Head of caudate nucleus (tissue), 42 donors: ENCODE measurements at regions not wholly inside any gene's neighbourhood (a gene's known extent, or its start where the extent isn't known, plus 50 kb on each side); places are given as distances from the start of the nearest gene placed in this dataset.

Experiments used
- DNase-seq, 42 donors: peaks; one replicate each; pipeline versions ENCODE4 v3.0.0 to v3.0.0-alpha.2; 2020 to 2021; ENCODE audit warnings: mixed read lengths in 7 of 42
- intact Hi-C: fragments of 100-400 bp; cut with DNase I; formaldehyde crosslinking; loops from one replicate; pipeline ENCODE4 v1.15.0; 2022

DNA sequence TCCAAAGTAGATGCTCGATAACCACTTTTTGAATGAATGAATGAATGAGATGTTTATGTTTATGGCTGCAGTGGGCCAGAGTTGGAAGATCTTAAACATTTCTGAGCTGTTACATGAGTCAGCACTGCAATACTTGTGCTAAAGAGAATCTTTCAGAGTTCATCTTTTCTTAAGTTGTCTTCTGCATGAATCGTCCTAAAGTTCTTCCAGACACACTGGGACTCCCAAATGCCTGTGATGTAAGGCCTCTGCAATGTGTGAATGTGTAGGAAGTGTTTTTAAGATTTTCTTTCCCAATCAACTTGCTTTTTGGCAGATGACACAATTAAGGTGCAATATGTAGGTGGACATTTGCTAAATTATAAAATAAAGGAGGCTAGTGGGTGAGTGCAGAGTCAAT, 50.3 kb upstream of the TRIM9 start:
- DNase-seq, result peak in 9 of 42 donors; percentile 8 to 55 (median 22)

DNA sequence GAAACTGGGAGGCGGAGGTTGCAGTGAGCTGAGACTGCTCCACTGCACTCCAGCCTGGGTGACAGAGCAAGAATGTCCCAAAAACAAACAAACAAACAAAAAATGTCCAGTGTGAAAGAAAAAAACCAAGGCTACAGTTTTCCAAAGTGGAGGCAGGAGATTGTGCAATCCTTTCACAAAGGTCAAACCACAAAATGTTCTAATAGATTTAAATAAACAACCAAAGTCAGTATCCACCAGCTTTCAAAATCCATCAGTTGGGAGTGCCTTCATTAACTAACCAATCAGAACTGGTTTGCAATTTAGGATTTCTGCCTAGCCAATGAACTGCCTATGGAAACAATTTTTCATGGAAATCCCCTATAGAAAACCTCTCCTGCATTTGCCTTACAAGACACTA, 52.3 kb upstream of the TRIM9 start:
- DNase-seq, result no peak
- intact Hi-C loops, result loop anchor here (10.0 kb wide), 1 partner anchor 48 kb away; no protein-coding TSS in a partner anchor

More for the DNA sequence above, 50.3 kb upstream of the TRIM9 start:
- intact Hi-C loops, result loop anchor here (10.0 kb wide), 1 partner anchor 50 kb away; no protein-coding TSS in a partner anchor

- intact Hi-C loops, result no loop called here
These were observed 60.4 kb upstream of the TRIM9 start for GRCh38 chr14:51155326-51155725.

DNA sequence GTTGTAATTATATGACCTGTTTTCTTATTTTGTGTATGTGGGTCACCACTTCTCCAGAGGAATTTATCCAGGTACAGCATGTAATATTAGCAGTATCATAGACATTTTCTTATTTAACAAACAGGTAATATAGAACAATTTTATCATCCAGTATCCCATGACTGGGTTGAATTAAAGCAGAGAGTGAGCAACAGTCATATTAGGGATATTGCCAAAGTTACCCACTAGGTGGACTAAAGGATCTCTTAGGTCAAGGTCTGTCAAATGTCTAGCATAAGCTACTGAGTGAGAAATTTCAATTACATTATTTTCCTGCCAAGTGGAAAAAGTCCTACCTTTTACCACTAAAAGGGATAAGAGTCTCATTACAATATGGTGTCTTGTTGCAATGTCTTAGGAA, 62.1 kb upstream of the TRIM9 start:
- intact Hi-C loops, result no loop called here
- DNase-seq, result no peak

More at GRCh38 chr14:51155326-51155725, 60.4 kb upstream of the TRIM9 start:
- no peak for DNase-seq

DNA sequence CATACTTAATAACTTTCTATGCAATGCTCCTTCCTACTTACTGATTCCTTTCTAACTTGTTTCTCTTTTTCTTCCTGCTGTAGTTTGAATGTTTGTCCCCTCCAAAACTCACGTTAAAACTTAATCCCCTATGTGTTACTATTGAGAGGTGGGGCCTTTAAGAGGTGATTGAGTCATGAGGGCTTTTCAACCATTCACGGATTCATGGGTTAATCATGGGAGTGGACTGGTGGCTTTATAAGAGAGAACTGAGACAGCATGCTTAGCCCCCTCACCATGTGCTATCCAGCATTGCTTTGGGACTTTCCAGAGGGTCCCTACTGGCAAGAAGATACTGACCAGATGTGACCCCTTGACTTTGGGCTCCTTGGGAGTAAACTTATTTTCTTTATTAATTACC, 66.0 kb upstream of the TRIM9 start:
- no peak for DNase-seq

DNA sequence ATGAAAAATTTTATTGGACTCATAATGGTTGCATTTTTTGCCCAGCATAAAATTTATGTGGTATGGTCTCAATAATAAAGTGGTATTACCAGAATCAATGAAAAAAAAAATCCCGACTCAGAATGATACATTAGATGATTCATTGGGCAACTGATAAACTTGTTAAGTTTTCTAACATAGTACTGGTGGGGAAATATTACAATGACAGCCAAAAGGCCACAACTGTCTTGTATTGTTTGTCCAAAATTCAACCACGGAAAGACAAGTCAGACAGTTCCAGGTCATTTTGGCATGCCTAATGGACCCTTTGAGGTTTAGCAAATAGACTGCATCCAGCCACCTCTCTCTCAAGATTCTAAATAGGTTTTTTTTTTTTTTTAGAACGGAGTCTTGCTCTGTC, 70.5 kb upstream of the TRIM9 start:
- intact Hi-C loops, result no loop called here
- DNase-seq, result no peak

More for the DNA sequence above, 66.0 kb upstream of the TRIM9 start:
- intact Hi-C loops, result no loop called here

DNA sequence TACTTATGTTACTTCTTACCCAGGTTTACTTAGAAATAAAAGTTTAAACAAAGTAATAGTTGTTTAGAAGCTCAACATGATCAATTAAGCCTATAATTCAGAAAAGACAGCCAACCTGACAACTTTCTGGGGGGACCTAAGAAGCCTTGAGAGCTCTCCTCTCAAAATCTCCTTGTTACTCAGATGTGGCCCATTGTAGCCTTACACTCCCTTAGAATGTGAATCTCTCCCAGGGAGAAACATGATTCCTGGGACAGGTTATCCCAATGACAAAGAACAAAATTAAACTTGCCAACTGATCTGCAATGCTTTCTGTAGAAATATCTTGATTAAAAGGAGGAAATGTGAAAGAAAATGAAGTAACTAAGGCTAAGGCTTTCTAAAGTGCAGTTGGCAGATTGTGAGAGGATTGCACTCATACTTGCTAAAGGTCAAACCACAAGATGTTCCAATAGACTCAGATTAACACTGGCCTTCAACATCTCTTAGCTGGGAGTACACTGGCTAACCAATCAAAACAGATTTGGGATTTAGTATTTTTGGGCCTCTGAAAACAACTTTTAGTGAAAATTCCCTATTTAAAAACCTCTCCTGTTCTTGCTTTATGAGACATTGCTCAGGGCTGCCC, 72.3 kb upstream of the TMX1 start:
- no peak for DNase-seq
- intact Hi-C loops, result no loop called here

DNA sequence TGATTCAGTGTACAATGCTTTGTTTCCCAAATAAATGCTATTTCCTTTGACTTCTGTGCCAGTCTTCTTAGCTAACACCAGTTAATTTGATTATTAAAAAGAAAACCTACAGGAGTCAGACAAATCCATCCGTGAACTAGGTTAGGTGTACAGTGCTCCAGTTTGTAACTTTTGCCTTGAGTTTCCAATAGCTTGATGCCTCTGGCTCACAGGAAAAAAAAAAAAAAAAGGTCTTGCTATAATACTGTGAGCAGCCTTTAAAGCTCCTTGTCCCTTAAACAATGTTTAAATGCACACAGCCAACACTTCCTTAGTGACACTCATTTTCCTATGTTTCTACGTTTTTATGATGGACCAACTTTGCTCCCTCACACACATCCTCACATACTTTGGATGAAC, 71.8 kb upstream of the TMX1 start:
- intact Hi-C loops, result no loop called here
- no peak for DNase-seq

DNA sequence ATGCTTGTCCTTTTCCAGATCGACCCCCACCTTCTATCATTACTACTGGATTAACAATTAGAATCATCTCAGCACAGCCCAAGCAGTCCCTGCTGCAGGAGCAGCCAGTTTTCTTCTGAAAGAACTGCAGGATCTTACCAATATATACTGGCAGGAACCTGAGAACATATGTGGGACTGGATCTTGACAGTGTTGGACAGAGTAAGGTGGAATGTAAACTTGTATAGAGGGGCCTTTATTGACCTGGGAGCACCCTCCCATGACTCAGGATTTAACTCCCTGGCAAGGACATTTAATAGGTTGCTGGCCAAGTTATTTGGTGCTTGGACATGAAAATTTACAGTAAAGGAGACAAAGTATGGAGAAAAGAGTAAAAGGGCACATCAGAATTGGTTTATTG, 66.2 kb upstream of the TMX1 start:
- intact Hi-C loops, result no loop called here
- DNase-seq, result no peak

DNA sequence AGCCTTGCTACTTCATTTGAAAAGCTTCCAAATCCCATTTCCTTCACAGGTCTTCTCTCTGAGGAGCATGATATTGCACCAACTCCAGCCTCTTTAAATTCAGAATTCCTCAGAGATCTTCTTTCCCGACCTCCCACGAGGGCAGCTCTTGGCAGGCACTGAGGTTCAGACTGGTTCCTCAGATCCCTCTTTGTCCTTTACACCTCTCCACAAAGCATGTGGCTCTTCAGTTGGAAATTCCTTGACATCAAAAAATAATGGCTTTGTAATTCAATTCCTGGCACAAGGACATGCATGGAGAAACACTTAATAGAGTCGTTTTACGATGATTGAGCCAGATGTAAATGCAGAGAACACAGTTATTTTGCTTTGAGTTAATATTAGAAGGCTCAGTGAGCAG, 63.2 kb upstream of the TMX1 start:
- DNase-seq, result no peak
- intact Hi-C loops, result no loop called here

DNA sequence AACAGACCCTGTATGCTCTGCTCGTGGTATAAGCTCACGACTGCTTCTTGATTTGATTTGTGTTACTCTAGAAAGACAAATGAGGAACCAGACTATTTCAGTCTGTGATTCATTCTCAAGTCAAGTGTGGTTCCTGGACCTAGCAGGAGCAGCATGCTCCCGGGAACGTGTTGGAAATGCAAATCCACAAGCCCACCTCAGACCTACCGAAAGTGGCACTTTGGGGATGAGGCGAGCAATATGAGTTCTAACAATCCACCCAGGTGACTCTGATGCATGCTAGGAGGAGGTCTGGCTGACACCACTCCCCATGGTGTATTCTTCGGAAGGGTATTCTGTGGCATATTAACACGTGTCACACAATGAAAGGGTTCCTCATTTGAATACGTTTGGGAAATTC, 59.5 kb upstream of the TMX1 start:
- intact Hi-C loops, result no loop called here
- no peak for DNase-seq

DNA sequence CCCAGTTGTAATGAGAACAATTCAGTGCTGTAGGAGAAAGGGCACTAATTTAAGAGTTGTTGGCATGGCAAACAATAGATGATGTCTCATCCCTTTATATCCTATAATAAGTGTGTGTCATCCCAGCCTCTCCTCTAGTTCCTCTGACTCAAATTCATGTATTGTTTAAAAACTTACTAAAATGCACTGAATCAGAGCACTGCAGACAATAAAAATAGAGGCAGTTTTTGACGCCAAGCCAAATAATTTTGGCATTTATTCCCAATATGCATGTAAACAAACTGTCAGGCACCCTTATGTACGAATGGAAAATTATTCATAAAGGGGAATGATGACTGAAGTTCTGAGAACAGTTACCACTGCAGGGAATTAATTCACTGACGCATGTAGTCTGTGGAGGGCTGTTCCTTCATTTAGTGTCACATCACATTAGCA, 57.9 kb upstream of the TMX1 start:
- DNase-seq, result no peak
- intact Hi-C loops, result no loop called here

- no peak for DNase-seq
- intact Hi-C loops, result no loop called here
These were observed 54.9 kb upstream of the TMX1 start for GRCh38 chr14:51185180-51185579.

GRCh38 chr14:51185754-51186153, 54.3 kb upstream of the TMX1 start:
- no peak for DNase-seq
- intact Hi-C loops, result no loop called here

DNA sequence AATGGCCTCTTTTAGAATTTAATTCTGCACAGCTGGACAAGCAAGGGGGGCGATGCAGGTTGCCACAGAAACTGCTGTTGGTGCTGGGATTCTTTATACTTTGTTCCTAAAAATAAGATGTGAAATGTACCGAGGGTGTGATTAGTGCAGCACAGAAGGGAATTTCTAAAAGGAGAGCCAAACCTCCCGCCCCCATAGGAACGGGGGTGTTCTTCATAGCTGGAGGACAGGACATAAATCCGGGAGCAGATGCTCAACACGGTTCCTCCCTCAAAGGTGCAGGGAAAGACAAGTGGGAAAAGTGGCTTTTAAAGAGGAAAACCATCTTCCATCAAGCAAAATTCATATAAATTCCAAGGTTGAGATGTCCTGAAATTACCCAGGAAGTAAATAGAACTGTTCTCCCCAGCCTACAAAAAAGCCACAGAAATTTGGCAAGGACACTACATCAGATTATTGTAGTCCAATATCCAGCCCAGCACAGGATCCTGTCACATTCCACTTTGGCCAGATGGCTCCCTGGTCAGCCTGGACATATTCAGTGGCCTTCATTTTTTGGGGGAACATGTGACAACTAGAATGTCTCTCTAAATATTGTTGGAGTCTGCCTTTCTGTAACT, 51.4 kb upstream of the TMX1 start:
- intact Hi-C loops, result no loop called here

GRCh38 chr14:51189600-51190376, 50.3 kb upstream of the TMX1 start:
- intact Hi-C loops, result loop anchor here (10.0 kb wide), 1 partner anchor 45 kb away; no protein-coding TSS in a partner anchor
- DNase-seq, result peak in 4 of 42 donors; percentile 11 to 46 (median 24)

More for the DNA sequence above, 51.4 kb upstream of the TMX1 start:
- peak in 38 of 42 donors; percentile 6 to 79 (median 39) for DNase-seq
